Activated CD8-positive, alpha-beta T cell treated with anti-CD3 and anti-CD28 coated beads for 36 hours (primary cell): ENCODE measurements at regions not wholly inside any gene's neighbourhood (a gene's known extent, or its start where the extent isn't known, plus 50 kb on each side); places are given as distances from the start of the nearest gene placed in this dataset.

Source experiments
- ATAC-seq: fragments of 200-7000 bp; cut with Tn5 transposase; one replicate; pipeline ENCODE4 v1.10.0; 2021; ENCODE audit warnings: mild to moderate bottlenecking, moderate library complexity
- CTCF ChIA-PET: fragments of 350-600 bp; sonication (Branson Sonifier 250); formaldehyde crosslinking; loops from one replicate; lab custom pipeline; 2021; ENCODE audit warnings: antibody characterized with exemption; lab: Charles Lee
- POLR2A ChIA-PET: fragments of 350-600 bp; sonication (Branson Sonifier 250); formaldehyde crosslinking; loops from one replicate; lab custom pipeline; 2021; ENCODE audit warnings: antibody characterized with exemption; lab: Charles Lee
- DNase-seq: peaks from one replicate; pipeline ENCODE4 v3.0.0-alpha.2; 2020
- H3K27ac Mint-ChIP-seq: one replicate; pipeline ENCODE4 v1.8.0; 2021; ENCODE audit warnings: mild to moderate bottlenecking, mixed read lengths
- H3K27me3 Mint-ChIP-seq: one replicate; pipeline ENCODE4 v1.8.0; 2021; ENCODE audit warnings: mixed read lengths
- H3K36me3 Mint-ChIP-seq: one replicate; pipeline ENCODE4 v1.8.0; 2021; ENCODE audit warnings: low read depth, mixed read lengths
- H3K4me1 Mint-ChIP-seq: one replicate; pipeline ENCODE4 v1.8.0; 2021; ENCODE audit warnings: low read depth, mixed read lengths
- H3K4me3 Mint-ChIP-seq: one replicate; pipeline ENCODE4 v1.8.0; 2021; ENCODE audit warnings: mild to moderate bottlenecking, moderate library complexity, mixed read lengths
- H3K9me3 Mint-ChIP-seq: one replicate; pipeline ENCODE4 v1.8.0; 2021; ENCODE audit warnings: mixed read lengths
- CTCF ChIP-seq: fragments of 200-600 bp; IDR thresholded peaks from one replicate; pipeline ENCODE4 v1.8.0; 2022; ENCODE audit warnings: antibody characterized with exemption, mild to moderate bottlenecking
- intact Hi-C: fragments of 100-400 bp; cut with micrococcal nuclease; formaldehyde crosslinking; loops from one replicate; pipeline ENCODE4 v1.10.0; 2022

- no peak overlapping the region for H3K4me3 Mint-ChIP-seq
- H3K4me1 Mint-ChIP-seq = no peaks in the 10 kb centered on the region
- no peak overlapping the region for H3K27ac Mint-ChIP-seq
- intact Hi-C loops = no loop called here
- H3K36me3 Mint-ChIP-seq = no peaks in the 10 kb centered on the region
- no peak for TF ChIP-seq CTCF
- ChIA-PET POLR2A (no interaction called here), CTCF (no interaction called here)
- peaks cover 1% of the 10 kb centered on the region for H3K27me3 Mint-ChIP-seq
- DNase-seq (no peak), ATAC-seq (no peak)
- peaks cover 2% of the 10 kb centered on the region for H3K9me3 Mint-ChIP-seq
Measured at GRCh38 chr11:109929308-109929707, 163.9 kb upstream of the ZC3H12C start.

DNA sequence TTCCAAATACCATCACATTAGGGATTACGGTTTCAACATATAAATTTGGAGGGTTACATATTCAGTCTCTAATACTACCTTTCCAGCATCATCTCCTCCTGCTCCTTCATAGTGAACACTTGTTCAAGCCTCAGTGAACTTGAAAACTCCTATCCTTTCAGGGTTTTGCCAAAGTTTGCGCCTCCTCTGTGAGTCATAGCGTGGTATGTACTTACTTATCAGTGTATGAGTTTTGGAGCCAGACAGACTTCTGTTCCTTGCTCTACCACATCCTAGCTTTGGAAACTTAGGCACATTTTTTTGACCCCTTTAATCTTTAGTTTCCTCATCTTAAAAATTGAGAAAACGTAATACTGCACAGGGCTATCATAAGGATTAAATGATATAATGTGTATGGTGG is 160.1 kb upstream of the ZC3H12C start:
- H3K4me3 Mint-ChIP-seq = no peak overlapping the region
- ATAC-seq (no peak), DNase-seq (no peak)
- no peaks in the 10 kb centered on the region for H3K36me3 Mint-ChIP-seq
- POLR2A ChIA-PET = no interaction called here
- CTCF ChIA-PET = no interaction called here
- no peak for TF ChIP-seq CTCF
- H3K27me3 Mint-ChIP-seq = peaks cover 3% of the 10 kb centered on the region
- intact Hi-C loops = no loop called here
- H3K9me3 Mint-ChIP-seq = no peaks in the 10 kb centered on the region
- H3K27ac Mint-ChIP-seq = no peak overlapping the region
- no peaks in the 10 kb centered on the region for H3K4me1 Mint-ChIP-seq

- Mint-ChIP-seq H3K4me1 (no peaks in the 10 kb centered on the region), H3K27me3 (peaks cover 3% of the 10 kb centered on the region), H3K27ac (no peak overlapping the region), H3K36me3 (no peaks in the 10 kb centered on the region), H3K9me3 (no peaks in the 10 kb centered on the region), H3K4me3 (no peak overlapping the region)
- intact Hi-C loops = no loop called here
- no peak for TF ChIP-seq CTCF
- CTCF ChIA-PET = no interaction called here
- no peak for DNase-seq
- ATAC-seq = no peak
- POLR2A ChIA-PET = no interaction called here
Measured at GRCh38 chr11:109934151-109934550, 159.0 kb upstream of the ZC3H12C start.

DNA sequence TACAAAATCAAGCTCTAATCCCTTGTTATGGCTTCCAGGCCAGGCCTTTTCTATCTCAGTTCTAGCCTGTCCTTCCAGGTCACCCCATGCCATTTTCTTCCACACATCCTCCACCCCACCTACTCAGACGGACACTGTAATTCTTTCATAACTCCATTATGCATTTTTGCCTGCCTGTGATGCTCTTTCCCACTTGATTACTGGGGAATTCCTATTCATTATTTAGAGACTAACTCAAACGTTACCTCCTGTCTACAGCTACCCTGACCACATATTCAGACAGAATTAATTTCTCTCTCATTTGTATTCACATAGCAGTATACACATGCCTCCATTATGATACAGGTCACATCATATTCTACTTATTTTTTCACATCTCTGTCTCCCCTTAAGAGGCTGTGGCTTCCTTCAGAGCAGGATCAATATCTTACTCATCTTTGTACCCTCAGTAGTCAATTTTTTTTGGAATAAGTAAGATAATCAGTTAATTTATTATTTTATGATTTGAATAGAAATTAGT is 156.5 kb upstream of the ZC3H12C start:
- ChIA-PET CTCF (no interaction called here), POLR2A (no interaction called here)
- no peak for TF ChIP-seq CTCF
- Mint-ChIP-seq H3K4me1 (no peaks in the 10 kb centered on the region), H3K27me3 (peaks cover 6% of the 10 kb centered on the region), H3K9me3 (no peaks in the 10 kb centered on the region), H3K36me3 (no peaks in the 10 kb centered on the region), H3K4me3 (no peak overlapping the region), H3K27ac (no peak overlapping the region)
- ATAC-seq (no peak), DNase-seq (no peak)
- intact Hi-C loops = loop anchor here (5.0 kb wide), 1 partner anchor 84 kb away; no protein-coding TSS in a partner anchor

DNA sequence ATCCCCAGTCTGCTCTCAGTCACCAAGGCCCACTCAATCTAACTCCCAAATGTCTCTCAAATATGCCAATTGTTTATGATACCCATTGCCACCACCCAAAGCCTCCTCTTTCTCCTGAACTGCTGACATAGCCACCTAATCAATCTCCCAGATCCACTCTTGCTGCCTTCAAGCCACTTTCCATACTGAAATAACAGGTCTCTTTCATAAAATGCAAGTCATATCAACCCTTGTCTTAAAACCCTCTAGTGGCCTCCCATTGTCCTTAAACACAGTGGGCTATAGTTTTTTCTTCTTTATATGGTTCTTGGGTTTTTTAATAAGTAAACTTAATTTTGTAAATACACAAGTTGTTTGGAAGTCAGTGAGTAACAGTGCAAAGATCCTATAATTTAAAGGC is 155.2 kb upstream of the ZC3H12C start:
- POLR2A ChIA-PET = no interaction called here
- Mint-ChIP-seq H3K4me3 (no peak overlapping the region), H3K27ac (no peak overlapping the region), H3K9me3 (no peaks in the 10 kb centered on the region), H3K4me1 (no peaks in the 10 kb centered on the region), H3K27me3 (peaks cover 4% of the 10 kb centered on the region), H3K36me3 (no peaks in the 10 kb centered on the region)
- CTCF ChIA-PET = no interaction called here
- no peak for TF ChIP-seq CTCF
- ATAC-seq (no peak), DNase-seq (no peak)
- intact Hi-C loops = loop anchor here (5.0 kb wide), 1 partner anchor 86 kb away; no protein-coding TSS in a partner anchor
